ENCODE measurements at regions not wholly inside any gene's neighbourhood (a gene's known extent, or its start where the extent isn't known, plus 50 kb on each side); places are given as distances from the start of the nearest gene placed in this dataset.

DNA sequence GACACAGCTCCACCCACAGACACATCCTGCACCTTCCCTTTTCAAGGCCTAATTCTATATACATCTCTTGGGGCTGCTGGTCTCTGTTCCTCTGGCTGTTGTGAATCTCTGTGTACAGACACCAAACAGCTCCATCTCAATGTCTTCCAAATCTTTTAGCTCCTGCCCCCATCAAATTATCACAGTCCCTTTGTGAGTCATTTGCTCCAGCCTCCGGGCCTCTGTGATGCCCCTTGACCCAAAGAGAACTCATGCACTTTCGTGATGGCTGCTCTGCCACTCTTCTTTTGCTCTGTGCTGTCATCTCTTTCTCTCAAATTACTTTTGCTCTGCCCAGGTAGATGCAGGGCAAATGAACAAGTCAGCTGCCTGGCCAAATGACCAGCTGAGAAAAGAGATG lies 369.0 kb upstream of the CDIN1 start:
- Histone ChIP-seq H3K27me3 (replicated peaks; ENCODE audit: control insufficient read depth, insufficient read depth, low read length) (no peaks in the 10 kb centered on the region), H3K4me3 (replicated peaks; ENCODE audit: low read depth, low read length) (no peak overlapping the region), H3K36me3 (ENCODE audit: control insufficient read depth, insufficient read depth, low read length) (no peaks in the 10 kb centered on the region)
- DNase-seq (ENCODE audit: extremely low read depth, insufficient read length): no peak
- TF ChIP-seq, protein P1, sequence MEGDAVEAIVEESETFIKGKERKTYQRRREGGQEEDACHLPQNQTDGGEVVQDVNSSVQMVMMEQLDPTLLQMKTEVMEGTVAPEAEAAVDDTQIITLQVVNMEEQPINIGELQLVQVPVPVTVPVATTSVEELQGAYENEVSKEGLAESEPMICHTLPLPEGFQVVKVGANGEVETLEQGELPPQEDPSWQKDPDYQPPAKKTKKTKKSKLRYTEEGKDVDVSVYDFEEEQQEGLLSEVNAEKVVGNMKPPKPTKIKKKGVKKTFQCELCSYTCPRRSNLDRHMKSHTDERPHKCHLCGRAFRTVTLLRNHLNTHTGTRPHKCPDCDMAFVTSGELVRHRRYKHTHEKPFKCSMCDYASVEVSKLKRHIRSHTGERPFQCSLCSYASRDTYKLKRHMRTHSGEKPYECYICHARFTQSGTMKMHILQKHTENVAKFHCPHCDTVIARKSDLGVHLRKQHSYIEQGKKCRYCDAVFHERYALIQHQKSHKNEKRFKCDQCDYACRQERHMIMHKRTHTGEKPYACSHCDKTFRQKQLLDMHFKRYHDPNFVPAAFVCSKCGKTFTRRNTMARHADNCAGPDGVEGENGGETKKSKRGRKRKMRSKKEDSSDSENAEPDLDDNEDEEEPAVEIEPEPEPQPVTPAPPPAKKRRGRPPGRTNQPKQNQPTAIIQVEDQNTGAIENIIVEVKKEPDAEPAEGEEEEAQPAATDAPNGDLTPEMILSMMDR (IDR thresholded peaks at IDR 0.05; ENCODE audit: insufficient read depth, low read length, poor library complexity, severe bottlenecking): no peak

DNA sequence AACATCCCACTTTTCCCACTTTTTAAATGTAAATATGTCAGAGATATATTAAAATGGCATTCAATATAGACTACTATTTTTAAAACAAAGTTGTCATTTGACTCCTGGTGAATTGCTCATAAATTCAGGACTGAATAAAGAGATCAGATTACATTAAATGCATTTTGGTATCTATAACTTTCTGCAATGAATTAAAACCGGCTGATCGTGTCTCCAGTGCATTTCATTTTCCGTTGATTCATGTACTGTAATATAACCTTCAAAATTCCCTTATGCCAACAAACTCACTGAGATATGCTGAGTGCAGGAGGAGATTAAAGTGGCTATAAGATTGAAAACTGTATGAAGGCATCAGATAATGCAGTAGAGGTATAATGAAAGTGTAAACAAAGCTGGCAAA lies 361.1 kb upstream of the CDIN1 start:
- Histone ChIP-seq H3K36me3 (ENCODE audit: control insufficient read depth, insufficient read depth, low read length) (no peaks in the 10 kb centered on the region), H3K4me3 (replicated peaks; ENCODE audit: low read depth, low read length) (no peak overlapping the region), H3K27me3 (replicated peaks; ENCODE audit: control insufficient read depth, insufficient read depth, low read length) (no peaks in the 10 kb centered on the region)
- DNase-seq (ENCODE audit: extremely low read depth, insufficient read length): no peak
- TF ChIP-seq, protein P1 (IDR thresholded peaks at IDR 0.05; ENCODE audit: insufficient read depth, low read length, poor library complexity, severe bottlenecking): no peak

DNA sequence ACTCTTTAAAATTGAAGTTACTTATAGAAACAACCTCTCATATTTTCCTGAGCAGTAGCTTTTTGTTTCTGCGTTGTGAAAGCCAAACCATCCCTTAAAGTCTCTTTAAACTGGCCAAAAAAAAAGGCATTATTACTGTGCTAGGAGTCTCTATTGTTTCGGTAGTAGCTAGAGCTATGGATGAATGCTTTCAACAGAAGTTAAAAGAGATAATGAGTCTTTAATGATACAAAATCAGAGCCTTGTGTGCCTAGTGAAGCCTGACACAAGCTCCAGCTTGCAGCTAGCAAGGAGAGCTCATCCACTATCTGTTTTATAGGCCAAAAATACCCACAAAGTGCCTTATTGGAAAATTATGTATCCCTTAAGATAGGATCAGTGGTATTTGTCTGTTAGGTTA lies 360.4 kb upstream of the CDIN1 start:
- Histone ChIP-seq H3K27me3 (replicated peaks; ENCODE audit: control insufficient read depth, insufficient read depth, low read length) (no peaks in the 10 kb centered on the region), H3K36me3 (ENCODE audit: control insufficient read depth, insufficient read depth, low read length) (no peaks in the 10 kb centered on the region), H3K4me3 (replicated peaks; ENCODE audit: low read depth, low read length) (no peak overlapping the region)
- DNase-seq (ENCODE audit: extremely low read depth, insufficient read length): no peak
- TF ChIP-seq, protein P1 (IDR thresholded peaks at IDR 0.05; ENCODE audit: insufficient read depth, low read length, poor library complexity, severe bottlenecking): no peak

DNA sequence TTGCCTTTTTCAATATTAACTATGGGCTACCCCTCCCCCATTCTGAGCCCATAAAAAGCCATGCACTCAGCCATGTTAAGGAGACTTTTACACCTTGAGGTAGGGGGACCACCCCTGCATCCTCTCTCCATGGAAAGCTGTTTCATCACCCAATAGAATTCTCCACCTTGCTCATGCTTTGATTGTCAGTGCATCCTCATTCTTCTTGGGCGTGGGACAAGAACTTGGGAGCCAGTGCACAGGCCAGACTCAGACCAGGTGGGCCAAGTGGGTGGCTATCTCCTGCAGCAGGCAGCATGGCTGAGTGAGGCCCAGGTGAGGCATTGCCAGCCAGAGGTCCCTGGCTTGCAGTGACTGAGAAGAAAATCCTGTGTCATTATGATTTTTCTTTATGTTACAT lies 357.4 kb upstream of the CDIN1 start:
- TF ChIP-seq, protein P1 (IDR thresholded peaks at IDR 0.05; ENCODE audit: insufficient read depth, low read length, poor library complexity, severe bottlenecking): no peak
- no peaks in the 10 kb centered on the region for H3K36me3 ChIP-seq (ENCODE audit: control insufficient read depth, insufficient read depth, low read length)
- DNase-seq (ENCODE audit: extremely low read depth, insufficient read length): no peak
- no peak overlapping the region for H3K4me3 ChIP-seq (replicated peaks; ENCODE audit: low read depth, low read length)
- H3K27me3 ChIP-seq (replicated peaks; ENCODE audit: control insufficient read depth, insufficient read depth, low read length): no peaks in the 10 kb centered on the region

DNA sequence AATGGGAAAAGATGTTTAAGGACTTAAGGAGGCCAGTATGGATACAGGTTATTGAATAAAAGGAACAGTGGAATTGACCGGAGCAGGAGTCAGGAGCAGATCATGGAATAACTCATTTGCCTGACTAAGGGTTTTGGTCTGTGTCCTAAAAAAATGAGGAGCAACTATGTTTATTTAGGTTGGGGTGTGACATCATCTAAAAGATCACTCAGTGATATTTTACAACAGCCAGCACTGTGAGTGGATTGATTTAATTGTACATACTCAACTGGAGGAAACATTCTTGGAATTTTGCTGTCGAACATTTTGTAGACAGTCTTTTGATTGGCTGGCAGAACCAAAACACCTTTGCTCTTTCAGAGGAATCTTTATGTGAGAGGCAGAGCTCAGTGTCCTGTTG lies 348.6 kb upstream of the CDIN1 start:
- H3K36me3 ChIP-seq (ENCODE audit: control insufficient read depth, insufficient read depth, low read length): no peaks in the 10 kb centered on the region
- TF ChIP-seq, protein P1 (IDR thresholded peaks at IDR 0.05; ENCODE audit: insufficient read depth, low read length, poor library complexity, severe bottlenecking): no peak
- no peaks in the 10 kb centered on the region for H3K27me3 ChIP-seq (replicated peaks; ENCODE audit: control insufficient read depth, insufficient read depth, low read length)
- DNase-seq (ENCODE audit: extremely low read depth, insufficient read length): no peak
- no peak overlapping the region for H3K4me3 ChIP-seq (replicated peaks; ENCODE audit: low read depth, low read length)

GRCh38 chr15:36232491-36232890 lies 346.9 kb upstream of the CDIN1 start:
- DNase-seq (ENCODE audit: extremely low read depth, insufficient read length): no peak
- Histone ChIP-seq H3K36me3 (ENCODE audit: control insufficient read depth, insufficient read depth, low read length) (no peaks in the 10 kb centered on the region), H3K27me3 (replicated peaks; ENCODE audit: control insufficient read depth, insufficient read depth, low read length) (no peaks in the 10 kb centered on the region), H3K4me3 (replicated peaks; ENCODE audit: low read depth, low read length) (no peak overlapping the region)
- TF ChIP-seq, protein P1 (IDR thresholded peaks at IDR 0.05; ENCODE audit: insufficient read depth, low read length, poor library complexity, severe bottlenecking): no peak
